CD4-positive, alpha-beta T cell (primary cell): ENCODE measurements at regions not wholly inside any gene's neighbourhood (a gene's known extent, or its start where the extent isn't known, plus 50 kb on each side); places are given as distances from the start of the nearest gene placed in this dataset.

ENCODE experiments used
- ATAC-seq: fragments of 200-7000 bp; cut with Tn5 transposase; one replicate; pipeline ENCODE4 v1.10.0; 2022; ENCODE audit warnings: mild to moderate bottlenecking; ENCODE audit not compliant: poor library complexity
- CTCF ChIA-PET: fragments of 350-600 bp; sonication (Branson Sonifier 250); formaldehyde crosslinking; loops from one replicate; lab custom pipeline; 2021; ENCODE audit warnings: antibody characterized with exemption, inconsistent platforms; lab: Charles Lee
- POLR2A ChIA-PET: fragments of 350-600 bp; sonication (Branson Sonifier 250); formaldehyde crosslinking; loops from one replicate; lab custom pipeline; 2021; ENCODE audit warnings: antibody characterized with exemption, inconsistent platforms; lab: Charles Lee
- DNase-seq, 14 experiments: peaks; one replicate each; pipeline ENCODE4 v3.0.0-alpha.2; 2013 to 2020; ENCODE audit warnings: mixed read lengths in 2 of 14
- H3K27ac ChIP-seq, 2 donors: one replicate each; pipeline versions ENCODE4 v1.5.1 to v1.7.0; 2013; ENCODE audit warnings: low read length in 2 of 2, low read depth in 1 of 2, mild to moderate bottlenecking in 1 of 2
- H3K27me3 ChIP-seq, 2 experiments: 1 replicate in 1 of 2; 2 replicates in 1 of 2; pipeline versions ENCODE4 v1.6.1 to v1.7.0; 2013; ENCODE audit warnings: low read length in 2 of 2, control low read depth in 1 of 2, mild to moderate bottlenecking in 1 of 2, moderate library complexity in 1 of 2; ENCODE audit not compliant: insufficient read depth in 2 of 2, control insufficient read depth in 1 of 2
- H3K36me3 ChIP-seq: one replicate; pipeline ENCODE4 v1.6.1; 2013; ENCODE audit warnings: low read length, control low read depth; ENCODE audit not compliant: insufficient read depth
- H3K4me1 ChIP-seq: one replicate; pipeline ENCODE4 v1.6.1; 2013; ENCODE audit warnings: low read length, control low read depth; ENCODE audit not compliant: insufficient read depth
- H3K4me3 ChIP-seq: one replicate; pipeline ENCODE4 v1.5.1; 2013; ENCODE audit warnings: mild to moderate bottlenecking, low read length, moderate library complexity
- H3K9me3 ChIP-seq, 2 experiments: 1 replicate in 1 of 2; 2 replicates in 1 of 2; pipeline versions ENCODE4 v1.6.1 to v1.7.0; 2013; ENCODE audit warnings: low read length in 2 of 2, mild to moderate bottlenecking in 2 of 2, control low read depth in 1 of 2, moderate library complexity in 1 of 2; ENCODE audit not compliant: control insufficient read depth in 1 of 2, insufficient read depth in 1 of 2
- H3K27ac Mint-ChIP-seq: one replicate; pipeline ENCODE4 v1.8.0; 2020; ENCODE audit warnings: mixed read lengths
- H3K27me3 Mint-ChIP-seq: one replicate; pipeline ENCODE4 v1.8.0; 2021; ENCODE audit warnings: mixed read lengths
- H3K36me3 Mint-ChIP-seq: one replicate; pipeline ENCODE4 v1.8.0; 2021; ENCODE audit warnings: low read depth, mixed read lengths
- H3K4me1 Mint-ChIP-seq: one replicate; pipeline ENCODE4 v1.8.0; 2021; ENCODE audit warnings: low read depth, mixed read lengths
- H3K4me3 Mint-ChIP-seq: one replicate; pipeline ENCODE4 v1.8.0; 2020; ENCODE audit warnings: mild to moderate bottlenecking, mixed read lengths
- H3K9me3 Mint-ChIP-seq: one replicate; pipeline ENCODE4 v1.8.0; 2020; ENCODE audit warnings: mixed read lengths
- CTCF ChIP-seq: fragments of 200-600 bp; IDR thresholded peaks from one replicate; pipeline ENCODE4 v1.8.0; 2022; ENCODE audit warnings: antibody characterized with exemption, mild to moderate bottlenecking
- intact Hi-C, 2 experiments: fragments of 100-400 bp; cut with DNase I in 1 of 2; cut with micrococcal nuclease in 1 of 2; formaldehyde crosslinking; loops; one replicate each; pipeline versions ENCODE4 v1.15.1 to v1.9.0; 2023 to 2025; cut with DNase I, micrococcal nuclease

GRCh38 chr13:68028701-68029100 is 798.6 kb upstream of the PCDH9 start:
- no peaks in the 10 kb centered on the region for H3K27me3 ChIP-seq
- intact Hi-C loops, result no loop called here
- Mint-ChIP-seq H3K9me3 (peaks cover 15% of the 10 kb centered on the region), H3K4me1 (no peaks in the 10 kb centered on the region), H3K4me3 (no peak overlapping the region), H3K36me3 (no peaks in the 10 kb centered on the region), H3K27me3 (no peaks in the 10 kb centered on the region), H3K27ac (no peak overlapping the region)
- H3K27ac ChIP-seq, result no peak overlapping the region
- no peak for TF ChIP-seq CTCF
- POLR2A ChIA-PET, result no interaction called here
- no peak overlapping the region for H3K4me3 ChIP-seq
- no peaks in the 10 kb centered on the region for H3K4me1 ChIP-seq
- H3K9me3 ChIP-seq, result peaks cover 4 to 7% of the 10 kb centered on the region in 2 experiments
- H3K36me3 ChIP-seq, result no peaks in the 10 kb centered on the region
- DNase-seq (no peak), ATAC-seq (no peak)
- CTCF ChIA-PET, result no interaction called here

GRCh38 chr13:68027306-68027705 is 797.2 kb upstream of the PCDH9 start:
- H3K4me3 Mint-ChIP-seq, result no peak overlapping the region
- ChIA-PET CTCF (no interaction called here), POLR2A (no interaction called here)
- Histone ChIP-seq H3K36me3 (no peaks in the 10 kb centered on the region), H3K4me3 (no peak overlapping the region), H3K9me3 (peaks cover 4 to 7% of the 10 kb centered on the region in 2 experiments), H3K4me1 (no peaks in the 10 kb centered on the region), H3K27me3 (no peaks in the 10 kb centered on the region), H3K27ac (no peak overlapping the region)
- peaks cover 16% of the 10 kb centered on the region for H3K9me3 Mint-ChIP-seq
- no peak for ATAC-seq
- no peak for TF ChIP-seq CTCF
- no peaks in the 10 kb centered on the region for H3K36me3 Mint-ChIP-seq
- no peaks in the 10 kb centered on the region for H3K27me3 Mint-ChIP-seq
- no peak for DNase-seq
- no peaks in the 10 kb centered on the region for H3K4me1 Mint-ChIP-seq
- no peak overlapping the region for H3K27ac Mint-ChIP-seq
- intact Hi-C loops, result no loop called here

- H3K4me1 ChIP-seq, result no peaks in the 10 kb centered on the region
- H3K36me3 Mint-ChIP-seq, result no peaks in the 10 kb centered on the region
- no peaks in the 10 kb centered on the region for H3K36me3 ChIP-seq
- no peaks in the 10 kb centered on the region for H3K27me3 ChIP-seq
- no peak for TF ChIP-seq CTCF
- POLR2A ChIA-PET, result no interaction called here
- H3K27ac ChIP-seq, result no peak overlapping the region
- intact Hi-C loops, result no loop called here
- H3K4me3 Mint-ChIP-seq, result no peak overlapping the region
- no peak overlapping the region for H3K4me3 ChIP-seq
- CTCF ChIA-PET, result no interaction called here
- peaks cover 4 to 7% of the 10 kb centered on the region in 2 experiments for H3K9me3 ChIP-seq
- H3K9me3 Mint-ChIP-seq, result peaks cover 23% of the 10 kb centered on the region
- H3K27ac Mint-ChIP-seq, result no peak overlapping the region
- ATAC-seq (no peak), DNase-seq (no peak)
- no peaks in the 10 kb centered on the region for H3K4me1 Mint-ChIP-seq
- H3K27me3 Mint-ChIP-seq, result no peaks in the 10 kb centered on the region
These were observed 795.9 kb upstream of the PCDH9 start for GRCh38 chr13:68026077-68026476.
